ENCODE measurements at regions not wholly inside any gene's neighbourhood (a gene's known extent, or its start where the extent isn't known, plus 50 kb on each side); places are given as distances from the start of the nearest gene placed in this dataset.
"Not testable (repeated sequence)": the region's sequence is repeated elsewhere in the genome, so short reads cannot be mapped to it uniquely, and the experiment has no call there.

GRCh38 chr19:27964185-27964584, 1248.8 kb downstream of the UQCRFS1 start:
- no peak for DNase-seq

GRCh38 chr19:27962264-27962663, 1250.7 kb downstream of the UQCRFS1 start:
- DNase-seq: no peak

GRCh38 chr19:27955485-27956480, 1257.2 kb downstream of the UQCRFS1 start:
- DNase-seq: no peak

- not testable (repeated sequence) for DNase-seq
Measured at GRCh38 chr19:27942607-27943006, 1270.3 kb downstream of the UQCRFS1 start.

- DNase-seq: no peak
Measured at GRCh38 chr19:27936139-27936538, 1276.8 kb downstream of the UQCRFS1 start.

- no peak for DNase-seq
Measured at GRCh38 chr19:27935669-27936068, 1277.3 kb downstream of the UQCRFS1 start.

GRCh38 chr19:27929399-27929798, 1283.6 kb downstream of the UQCRFS1 start:
- DNase-seq: no peak

GRCh38 chr19:27925202-27925601, 1287.7 kb downstream of the UQCRFS1 start:
- DNase-seq: no peak

- no peak for DNase-seq
Measured at GRCh38 chr19:27922970-27923369, 1290.0 kb downstream of the UQCRFS1 start.

GRCh38 chr19:27920774-27921173, 1292.2 kb downstream of the UQCRFS1 start:
- DNase-seq: no peak

- no peak for DNase-seq
Measured at GRCh38 chr19:27918818-27919217, 1294.1 kb downstream of the UQCRFS1 start.

- no peak for DNase-seq
Measured at GRCh38 chr19:27911122-27911898, 1301.6 kb downstream of the UQCRFS1 start.

- no peak for DNase-seq
Measured at GRCh38 chr19:27909861-27910260, 1303.1 kb downstream of the UQCRFS1 start.

GRCh38 chr19:27909185-27909840, 1303.6 kb downstream of the UQCRFS1 start:
- DNase-seq: no peak

GRCh38 chr19:27906081-27906480, 1306.9 kb downstream of the UQCRFS1 start:
- no peak for DNase-seq

- no peak for DNase-seq
Measured at GRCh38 chr19:27905074-27905473, 1307.9 kb downstream of the UQCRFS1 start.

GRCh38 chr19:27901078-27901477, 1311.9 kb downstream of the UQCRFS1 start:
- DNase-seq: no peak

- DNase-seq: no peak
Measured at GRCh38 chr19:27896091-27896490, 1316.9 kb downstream of the UQCRFS1 start.

GRCh38 chr19:27894906-27895754, 1317.8 kb downstream of the UQCRFS1 start:
- no peak for DNase-seq

GRCh38 chr19:27892500-27892899, 1320.5 kb downstream of the UQCRFS1 start:
- no peak for DNase-seq

- no peak for DNase-seq
Measured at GRCh38 chr19:27891411-27891810, 1321.5 kb downstream of the UQCRFS1 start.

- DNase-seq: no peak
Measured at GRCh38 chr19:27890696-27891095, 1322.3 kb downstream of the UQCRFS1 start.
